ENCODE measurements at regions not wholly inside any gene's neighbourhood (a gene's known extent, or its start where the extent isn't known, plus 50 kb on each side); places are given as distances from the start of the nearest gene placed in this dataset.

- no peak overlapping the region for H3K27ac ChIP-seq (ENCODE audit: control insufficient read depth, insufficient read depth, low read length)
- H3K9me1 ChIP-seq (ENCODE audit: control insufficient read depth, extremely low read depth, insufficient read depth, low read length): no peaks in the 10 kb centered on the region
- H3K27me3 ChIP-seq (ENCODE audit: control insufficient read depth, extremely low read depth, insufficient read depth, low read length): no peaks in the 10 kb centered on the region
- H3K36me3 ChIP-seq (ENCODE audit: control insufficient read depth in 2 of 2, extremely low read depth in 1 of 2, insufficient read depth in 2 of 2, low read length in 2 of 2): no peaks in the 10 kb centered on the region
- H3K4me2 ChIP-seq (ENCODE audit: control insufficient read depth, extremely low read depth, insufficient read depth, low read depth, low read length): no peak overlapping the region
- dilution Hi-C loops (cut with MboI; ENCODE audit: extremely low pct_ligation_motif_present, low sequenced_read_pairs): no loop called here
- no peak overlapping the region for H3K4me3 ChIP-seq (ENCODE audit: control insufficient read depth in 2 of 3, extremely low read depth in 1 of 3, insufficient read depth in 2 of 3, low read depth in 1 of 3, low read length in 3 of 3)
- TF ChIP-seq, protein P1, sequence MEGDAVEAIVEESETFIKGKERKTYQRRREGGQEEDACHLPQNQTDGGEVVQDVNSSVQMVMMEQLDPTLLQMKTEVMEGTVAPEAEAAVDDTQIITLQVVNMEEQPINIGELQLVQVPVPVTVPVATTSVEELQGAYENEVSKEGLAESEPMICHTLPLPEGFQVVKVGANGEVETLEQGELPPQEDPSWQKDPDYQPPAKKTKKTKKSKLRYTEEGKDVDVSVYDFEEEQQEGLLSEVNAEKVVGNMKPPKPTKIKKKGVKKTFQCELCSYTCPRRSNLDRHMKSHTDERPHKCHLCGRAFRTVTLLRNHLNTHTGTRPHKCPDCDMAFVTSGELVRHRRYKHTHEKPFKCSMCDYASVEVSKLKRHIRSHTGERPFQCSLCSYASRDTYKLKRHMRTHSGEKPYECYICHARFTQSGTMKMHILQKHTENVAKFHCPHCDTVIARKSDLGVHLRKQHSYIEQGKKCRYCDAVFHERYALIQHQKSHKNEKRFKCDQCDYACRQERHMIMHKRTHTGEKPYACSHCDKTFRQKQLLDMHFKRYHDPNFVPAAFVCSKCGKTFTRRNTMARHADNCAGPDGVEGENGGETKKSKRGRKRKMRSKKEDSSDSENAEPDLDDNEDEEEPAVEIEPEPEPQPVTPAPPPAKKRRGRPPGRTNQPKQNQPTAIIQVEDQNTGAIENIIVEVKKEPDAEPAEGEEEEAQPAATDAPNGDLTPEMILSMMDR (optimal IDR thresholded peaks at IDR 0.05 in 1 of 3, IDR thresholded peaks at IDR 0.05 in 1 of 3, conservative IDR thresholded peaks at IDR 0.05 in 1 of 3; ENCODE audit: extremely low read depth in 1 of 3, insufficient read depth in 2 of 3, low read length in 3 of 3): no peak
- no peak for TF ChIP-seq EZH2 (IDR thresholded peaks at IDR 0.05; ENCODE audit: low read length)
- H3K79me2 ChIP-seq (ENCODE audit: control insufficient read depth, insufficient read depth, low read length): no peaks in the 10 kb centered on the region
- no peak overlapping the region for H3K9ac ChIP-seq (ENCODE audit: control insufficient read depth, extremely low read depth, insufficient read depth, low read length)
- DNase-seq (ENCODE audit: low read depth, low spot score) (no peak), FAIRE-seq (no peak)
- no peaks in the 10 kb centered on the region for H3K4me1 ChIP-seq (ENCODE audit: control insufficient read depth, extremely low read depth, insufficient read depth, low read length)
- no peaks in the 10 kb centered on the region for H4K20me1 ChIP-seq (ENCODE audit: control insufficient read depth, extremely low read depth, insufficient read depth, low read length)
- H3K9me3 ChIP-seq (ENCODE audit: control insufficient read depth, low read depth, low read length): no peaks in the 10 kb centered on the region
- H2AFZ ChIP-seq (ENCODE audit: control insufficient read depth, low read length): no peak overlapping the region
These were observed 498.5 kb downstream of the TMTC2 start for GRCh38 chr12:83185241-83185640.

Small RNA genes lying in the stretch of these regions (small RNA-seq; reads per million reads assigned to genes)
- 0 reads per million in 3 experiments for gene RF00334 (ENCODE audit: insufficient read length in 3 of 3, low read depth in 3 of 3, low replicate concordance in 1 of 3)

Measured in keratinocyte (primary cell).